NOMO-1 treated with dmso at 0.1 percent for 144 hours (cell line): ENCODE measurements at regions not wholly inside any gene's neighbourhood (a gene's known extent, or its start where the extent isn't known, plus 50 kb on each side); places are given as distances from the start of the nearest gene placed in this dataset.
"Not testable (repeated sequence)": the region's sequence is repeated elsewhere in the genome, so short reads cannot be mapped to it uniquely, and the experiment has no call there.

Source experiments
- DNase-seq: peaks from one replicate; lab custom pipeline; 2025; ENCODE audit not compliant: unreplicated experiment; lab: John Stamatoyannopoulos, UW

DNA sequence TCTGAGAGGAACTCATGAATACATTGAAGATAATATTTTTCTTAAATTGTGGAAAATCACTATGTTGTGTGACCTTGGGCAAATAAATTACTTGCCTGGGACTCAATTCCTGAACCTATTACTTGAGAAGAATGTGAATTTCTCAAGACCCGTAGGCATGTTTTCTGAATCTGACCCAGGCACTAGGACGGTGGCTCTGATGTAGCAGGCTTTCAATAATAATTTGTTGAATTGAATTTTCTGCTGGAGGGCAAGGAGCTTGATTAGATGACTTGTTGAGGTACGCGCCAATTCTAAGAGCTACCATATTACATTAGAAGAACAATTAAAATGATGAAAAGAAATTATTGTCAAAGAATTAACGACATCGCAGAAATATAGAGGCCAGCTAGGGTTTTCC, 150.2 kb upstream of the LRRC3B start:
- DNase-seq = no peak

DNA sequence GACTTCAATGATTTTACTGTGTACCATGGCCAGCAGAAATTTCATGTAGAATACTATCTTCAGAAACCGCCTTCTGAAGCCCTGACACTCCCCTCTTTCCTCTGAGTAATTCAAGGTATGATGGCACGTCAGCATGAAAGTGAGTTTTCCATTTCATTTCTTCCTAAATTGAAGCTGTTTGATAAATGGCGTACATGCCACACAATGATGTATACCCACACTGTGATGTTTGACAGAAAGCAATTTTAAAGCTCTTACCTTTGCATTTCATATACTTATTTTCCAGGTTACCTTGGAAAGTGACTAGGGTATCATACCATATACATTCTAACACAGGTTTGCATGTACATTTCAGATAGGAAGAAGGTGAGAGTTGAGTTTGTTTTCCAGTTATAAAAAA, 147.9 kb upstream of the LRRC3B start:
- DNase-seq = no peak

DNA sequence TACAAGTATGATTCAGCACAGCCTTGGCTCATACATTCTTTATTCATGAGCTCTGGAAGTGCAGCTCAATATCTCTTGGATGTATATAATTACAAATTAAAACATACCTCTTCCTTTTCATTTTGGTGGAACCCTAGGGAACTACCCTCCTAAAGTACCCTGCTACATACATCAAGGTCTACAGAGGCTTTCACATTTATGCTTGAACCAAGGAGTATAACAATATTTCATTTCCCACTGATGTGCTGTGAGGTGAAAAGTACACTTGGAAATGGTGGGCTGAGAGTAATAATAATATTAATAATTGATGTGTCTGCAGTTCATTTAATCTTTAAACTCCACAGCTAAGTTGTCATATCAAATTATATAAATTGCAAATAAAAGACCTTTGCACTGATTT, 142.2 kb upstream of the LRRC3B start:
- DNase-seq = no peak

DNA sequence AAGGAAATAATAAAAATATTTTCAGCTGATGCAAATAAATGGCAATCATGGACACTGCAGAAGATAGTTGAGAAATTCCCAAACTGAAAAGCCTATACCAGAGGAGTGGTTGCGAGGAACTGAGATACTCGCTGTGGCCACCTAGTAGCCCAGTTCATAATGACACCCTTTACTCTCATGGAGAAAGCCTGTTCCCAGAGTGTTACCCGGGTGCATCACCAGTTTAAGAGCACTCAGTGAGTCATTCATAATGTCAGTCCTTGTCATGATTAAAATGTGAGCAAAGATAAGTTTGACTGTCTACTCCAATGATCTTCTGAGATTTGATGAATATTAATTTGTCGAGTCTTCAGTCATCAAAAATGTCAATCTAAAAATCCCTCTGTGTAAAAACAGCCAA, 138.4 kb upstream of the LRRC3B start:
- DNase-seq = no peak

DNA sequence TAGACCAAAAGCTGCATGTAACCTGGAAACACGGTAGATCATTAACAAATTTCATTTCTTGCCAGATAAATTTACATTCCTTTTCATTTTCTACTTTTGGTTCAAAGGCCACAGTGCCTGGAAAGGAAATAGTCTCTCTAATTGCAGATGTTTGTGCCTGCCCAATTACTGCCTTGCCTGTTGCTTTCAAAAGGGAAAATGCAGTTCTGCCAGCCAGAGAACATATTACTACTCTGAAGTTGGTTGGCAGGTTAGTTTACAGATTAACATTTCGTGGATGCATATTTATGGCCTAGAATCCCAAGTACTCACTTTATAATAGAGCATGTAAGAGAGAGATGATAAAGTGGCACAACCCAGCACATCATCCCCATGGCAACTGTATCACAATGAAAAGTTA, 124.3 kb upstream of the LRRC3B start:
- no peak for DNase-seq

DNA sequence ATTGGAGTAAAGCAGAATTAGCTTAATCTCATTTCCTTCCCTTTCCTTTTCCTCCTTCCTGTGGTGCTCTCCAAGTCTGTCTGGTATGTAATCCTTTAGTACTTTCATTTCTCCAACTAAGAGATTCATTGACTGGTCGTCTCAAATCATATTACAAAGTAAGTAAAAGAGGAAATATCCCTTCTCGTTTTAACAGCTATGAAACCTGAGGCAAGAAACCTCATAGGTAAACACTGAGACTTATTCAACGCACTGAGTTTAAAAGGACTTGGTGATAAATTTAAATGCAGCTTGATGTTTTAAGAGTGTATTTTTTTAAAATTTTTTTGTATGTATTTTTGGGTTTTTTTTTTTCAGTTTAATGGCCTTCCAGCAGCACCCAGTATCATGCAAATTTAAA, 117.2 kb upstream of the LRRC3B start:
- peak; percentile 14 for DNase-seq

DNA sequence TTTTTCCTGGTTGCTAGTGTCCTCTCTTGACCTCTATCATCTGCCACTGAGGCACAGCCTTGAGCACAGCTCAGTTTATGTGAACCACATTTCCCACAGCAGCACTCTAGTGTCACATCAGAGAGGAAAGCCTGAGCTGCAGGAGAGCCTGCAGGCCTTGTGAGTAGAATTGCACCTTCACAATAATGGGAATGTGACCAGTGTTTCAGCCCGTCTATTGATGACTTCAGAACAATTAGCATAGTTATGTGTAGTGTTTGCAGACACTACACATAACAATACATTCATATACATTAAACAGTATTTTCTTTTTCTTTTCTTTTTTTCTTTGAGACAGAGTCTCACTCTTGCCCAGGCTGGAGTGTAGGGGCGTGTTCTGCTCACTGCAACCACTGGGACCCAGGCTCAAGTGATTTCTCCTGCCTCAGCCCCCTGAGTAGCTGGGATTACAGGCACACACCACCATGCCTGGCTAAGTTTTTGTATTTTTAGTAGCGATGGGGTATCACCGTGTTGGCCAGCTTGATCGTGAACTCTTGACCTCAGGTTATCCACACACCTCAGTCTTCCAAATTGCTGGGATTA, 108.0 kb upstream of the LRRC3B start:
- DNase-seq = not testable (repeated sequence)

DNA sequence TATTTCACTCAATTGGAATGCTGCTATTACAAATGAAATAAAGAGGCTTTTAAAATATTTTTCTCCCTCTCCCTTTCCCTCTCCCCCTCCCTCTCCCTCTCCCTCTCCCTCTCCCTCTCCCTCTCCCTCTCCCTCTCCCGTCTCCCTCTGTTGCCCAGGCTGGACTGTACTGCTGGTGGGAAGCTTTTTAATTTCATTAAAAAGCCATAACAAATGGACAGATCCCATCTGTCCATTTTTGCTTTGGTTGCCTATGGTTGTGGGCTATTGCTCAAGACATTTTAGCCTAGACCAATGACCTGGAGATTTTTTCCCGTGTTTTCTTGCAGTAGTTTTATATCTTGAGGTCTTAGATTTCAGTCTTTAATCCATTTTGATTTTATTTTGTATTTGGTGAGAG, 107.2 kb upstream of the LRRC3B start:
- no peak for DNase-seq

DNA sequence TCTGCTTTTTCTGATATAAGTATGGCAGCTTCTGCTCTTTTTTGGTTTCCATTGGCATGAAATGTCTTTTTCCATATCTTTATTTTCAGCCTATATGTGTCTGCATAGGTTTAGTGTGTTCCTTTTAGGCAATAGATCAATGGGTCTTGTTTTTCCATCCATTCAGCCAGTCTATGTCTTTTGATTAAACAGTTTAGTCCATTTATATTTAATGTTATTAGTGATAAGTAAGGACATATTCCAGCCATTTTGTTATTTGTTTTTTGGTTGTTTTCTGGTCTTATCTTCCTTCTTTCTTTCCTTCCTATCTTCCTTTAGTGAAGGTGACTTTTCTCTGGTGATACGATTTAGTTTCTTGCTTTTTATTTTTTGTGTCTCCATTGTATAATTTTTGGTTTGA, 101.3 kb upstream of the LRRC3B start:
- no peak for DNase-seq

DNA sequence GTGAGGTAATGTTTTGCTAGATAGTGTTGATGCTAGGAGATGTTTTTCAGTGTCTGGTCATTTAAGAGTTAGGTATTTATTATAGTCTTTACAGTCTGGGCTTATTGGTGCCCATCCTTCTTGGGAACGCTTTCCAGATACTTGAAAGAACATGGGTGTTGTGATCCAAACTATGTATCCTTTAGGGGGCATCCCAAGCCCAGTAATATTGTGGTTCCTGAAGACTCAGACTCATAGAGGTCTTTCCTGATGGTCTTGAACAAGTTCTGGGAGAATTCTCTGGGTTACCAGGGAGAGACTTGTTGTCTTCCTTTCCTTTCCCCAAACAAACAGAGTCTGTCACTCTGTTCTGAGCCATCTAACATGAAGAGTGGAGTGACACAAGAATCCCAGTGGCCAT, 99.7 kb upstream of the LRRC3B start:
- no peak for DNase-seq

DNA sequence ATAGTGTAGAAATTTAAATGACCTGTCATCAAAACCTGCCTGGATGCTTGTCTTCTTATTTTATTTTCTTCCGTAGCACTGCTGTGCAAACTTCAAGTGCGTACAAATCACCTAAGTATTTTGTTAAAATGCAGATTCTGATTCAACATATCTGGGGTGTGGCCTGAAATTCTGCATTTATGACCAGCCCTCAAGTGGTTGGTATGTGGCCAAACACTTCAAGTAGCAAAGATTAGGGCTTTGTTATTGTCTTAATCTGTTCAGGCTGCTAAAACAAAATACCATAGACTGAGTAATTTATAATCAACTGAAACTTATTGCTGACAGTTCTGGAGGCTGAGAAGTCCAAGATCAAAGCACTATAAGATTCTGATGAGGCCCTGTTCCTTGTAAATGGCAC, 97.6 kb upstream of the LRRC3B start:
- DNase-seq = no peak

DNA sequence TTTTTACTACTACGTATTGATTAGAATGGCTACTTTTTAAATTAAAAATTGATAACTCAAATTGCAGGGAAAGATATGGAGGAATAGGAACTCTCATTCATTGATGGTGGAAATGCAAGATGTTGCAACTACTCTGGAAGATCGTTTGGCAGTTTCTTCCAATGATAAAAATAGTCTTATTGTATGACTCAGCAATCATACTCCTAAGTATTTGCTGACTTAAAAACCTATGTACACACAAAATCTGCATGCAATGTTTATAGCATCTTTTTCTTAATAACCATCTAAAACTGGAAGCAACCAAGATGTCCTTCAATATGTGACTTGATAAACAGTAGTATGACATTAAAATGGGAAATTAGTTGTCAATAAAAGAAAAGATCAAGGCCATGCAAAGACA, 87.4 kb upstream of the LRRC3B start:
- DNase-seq = no peak

DNA sequence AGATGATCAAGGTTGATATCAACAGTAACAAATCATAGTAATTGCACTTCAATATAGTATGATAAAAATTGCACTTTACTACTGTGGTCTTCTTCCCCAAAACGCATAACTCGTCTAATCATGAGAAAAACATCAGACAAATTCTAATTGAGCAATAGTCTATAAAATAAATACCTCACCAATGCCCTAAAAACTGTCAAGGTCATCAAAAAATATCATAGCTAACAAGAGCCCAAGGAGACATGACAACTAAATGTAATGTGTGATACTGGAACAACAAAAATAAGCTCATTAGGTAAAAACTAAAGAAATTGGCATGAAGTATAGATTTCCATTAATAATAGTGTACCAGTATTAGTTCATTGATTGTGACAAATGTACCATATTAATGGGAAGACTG, 85.6 kb upstream of the LRRC3B start:
- DNase-seq = no peak

DNA sequence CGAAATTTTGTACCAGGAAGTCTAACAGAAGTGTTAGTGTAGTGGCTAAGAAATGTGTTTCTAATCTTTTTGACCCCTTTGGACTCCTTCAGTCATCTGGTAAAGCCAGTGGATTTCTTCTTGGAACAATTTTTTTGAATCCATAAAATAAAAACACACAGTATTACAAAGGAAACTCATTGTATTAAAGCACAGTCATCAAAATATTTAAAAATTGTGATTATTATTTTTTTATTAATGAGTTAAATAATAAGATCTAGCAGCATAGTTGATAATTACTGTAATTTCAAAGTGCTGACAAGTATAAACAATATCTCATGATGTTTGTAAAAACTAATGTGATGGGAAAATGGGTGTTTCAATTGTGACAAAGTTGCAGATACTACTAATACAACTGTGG, 72.2 kb upstream of the LRRC3B start:
- no peak for DNase-seq

DNA sequence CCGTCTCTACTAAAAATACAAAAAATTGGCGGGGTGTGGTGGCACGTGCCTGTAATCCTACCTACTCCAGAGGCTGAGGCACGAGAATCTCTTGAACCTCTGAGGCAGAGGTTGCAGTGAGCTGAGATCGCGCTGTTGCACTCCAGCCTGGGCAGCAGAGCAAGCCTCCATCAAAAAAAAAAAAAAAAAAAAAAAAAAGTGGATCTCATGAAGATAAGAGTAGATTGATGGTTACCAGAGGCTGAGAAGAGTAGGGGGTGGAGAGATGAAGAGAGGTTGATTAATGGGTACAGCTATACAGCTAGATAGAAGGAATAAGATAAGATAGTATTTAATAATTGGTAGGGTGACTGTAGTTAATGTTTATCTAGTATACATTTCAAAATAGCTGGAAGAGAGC, 65.9 kb upstream of the LRRC3B start:
- no peak for DNase-seq

DNA sequence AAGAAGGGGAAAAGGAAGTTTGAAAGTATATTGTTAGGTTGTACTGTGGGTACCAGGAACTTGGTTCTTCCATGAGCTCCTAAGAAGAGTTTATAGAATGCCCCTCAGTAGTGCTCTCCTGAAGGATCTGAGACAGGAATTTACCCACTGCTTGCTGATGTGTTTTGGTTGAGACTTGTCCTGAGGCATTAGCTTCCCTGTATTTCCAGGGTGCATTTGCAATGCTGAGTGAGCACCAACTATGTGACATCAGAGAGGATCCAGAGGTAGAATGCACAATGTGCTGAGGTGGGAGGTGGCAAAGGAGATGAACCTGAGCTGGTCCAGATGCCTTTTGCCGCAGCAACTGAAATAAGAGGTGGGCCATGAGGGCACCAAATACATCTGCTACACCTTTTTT, 64.3 kb upstream of the LRRC3B start:
- DNase-seq = no peak

DNA sequence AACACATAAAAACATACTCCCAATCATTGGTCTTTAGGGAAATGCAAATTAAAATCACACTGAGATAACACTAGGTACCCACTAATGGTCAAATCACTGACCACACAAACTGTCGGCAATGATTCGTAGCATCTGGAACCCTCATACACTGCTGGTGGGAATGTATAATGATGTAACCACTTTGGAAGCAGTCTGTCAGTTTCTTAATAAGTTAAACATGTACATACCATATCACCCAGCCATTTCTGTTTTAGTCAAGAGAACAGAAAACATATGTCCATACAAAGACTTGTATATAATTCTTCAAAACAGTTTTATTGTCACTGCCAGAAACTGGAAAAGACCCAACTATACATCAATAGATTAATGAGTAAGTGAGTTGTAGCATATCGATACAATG, 63.3 kb upstream of the LRRC3B start:
- no peak for DNase-seq

DNA sequence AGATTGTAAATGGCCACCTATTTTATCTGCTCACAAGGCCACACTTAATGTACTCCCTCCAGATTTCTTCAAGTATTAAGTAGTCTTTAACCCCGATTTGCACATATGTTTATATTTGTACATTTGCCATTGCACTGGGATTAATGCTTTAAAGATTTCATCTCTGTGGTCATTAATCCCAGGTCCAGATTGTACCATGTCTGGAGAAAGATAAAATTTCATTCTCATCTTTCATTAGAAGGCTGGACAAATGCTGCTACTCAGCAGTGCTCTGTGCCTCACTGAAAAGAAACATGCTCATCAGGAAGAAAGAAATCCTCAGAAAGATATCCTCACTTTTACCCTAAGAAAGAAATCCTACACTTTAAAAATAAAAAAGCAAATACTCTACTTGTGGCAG, 62.5 kb upstream of the LRRC3B start:
- no peak for DNase-seq

DNA sequence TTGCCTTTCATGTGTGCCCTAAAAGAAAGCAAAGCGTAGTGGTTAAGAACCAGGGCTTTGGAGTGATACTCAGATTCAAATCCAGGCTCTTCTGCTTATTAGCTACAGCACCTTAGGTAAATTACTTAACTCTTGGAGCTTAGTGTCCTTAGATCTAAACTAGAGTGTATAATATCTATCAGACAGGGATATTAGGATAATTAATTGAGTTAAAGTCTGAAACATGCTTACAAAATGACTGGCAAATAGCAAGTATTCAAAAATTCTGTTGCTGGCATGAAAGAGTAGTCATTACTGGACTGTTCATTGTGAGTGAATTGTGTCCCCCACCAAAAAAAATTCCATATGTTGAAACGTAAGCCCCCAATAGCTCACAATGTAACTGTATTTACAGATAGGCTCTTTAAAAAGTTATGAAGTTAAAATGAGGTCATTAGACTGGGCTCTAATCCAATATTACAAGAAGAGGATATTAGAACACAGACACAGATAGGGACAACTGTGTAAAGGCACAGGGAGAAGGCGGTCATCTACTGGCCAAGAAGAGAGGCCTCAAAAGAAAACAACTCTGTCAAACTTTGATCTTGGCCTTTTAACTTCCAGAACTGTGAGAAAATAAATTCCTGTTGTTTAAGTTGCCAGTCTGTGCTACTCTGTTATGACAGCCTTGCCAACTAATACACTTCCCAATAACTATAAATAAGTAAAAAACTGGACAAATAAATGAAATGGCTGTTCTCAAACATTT, 60.4 kb upstream of the LRRC3B start:
- DNase-seq = no peak
